ENCODE measurements at regions not wholly inside any gene's neighbourhood (a gene's known extent, or its start where the extent isn't known, plus 50 kb on each side); places are given as distances from the start of the nearest gene placed in this dataset.

DNA sequence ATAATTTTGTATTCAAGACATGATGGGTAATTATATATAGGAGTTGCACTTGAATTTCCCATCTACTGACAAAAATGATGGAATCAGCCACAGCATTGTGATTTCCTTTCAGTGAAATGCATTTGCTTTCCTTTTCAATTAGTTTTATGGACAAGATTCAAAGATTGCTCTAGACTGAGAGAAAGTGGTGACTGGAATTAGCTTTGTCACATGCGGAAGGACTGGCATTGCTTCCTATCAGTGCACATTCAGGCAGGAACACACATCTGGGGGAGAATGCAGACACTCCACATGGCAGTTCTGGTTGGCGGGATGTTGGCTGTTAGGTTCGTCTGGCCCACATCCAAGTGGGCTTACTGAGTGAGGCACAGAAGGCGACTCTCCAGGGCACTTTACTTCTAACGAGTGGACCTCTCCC is 399.3 kb upstream of the RGMA start:
- POLR2A ChIA-PET = no interaction called here
- intact Hi-C loops (cut with micrococcal nuclease) = no loop called here
- BruUV-seq (replicated peaks) = no TSS peak

More for the DNA sequence above, 399.3 kb upstream of the RGMA start:
- Histone ChIP-seq H3K9me3 (ENCODE audit: control insufficient read depth in 1 of 2, insufficient read depth in 1 of 2, low read depth in 1 of 2, low read length in 2 of 2) (no peaks in the 10 kb centered on the region), H3K79me2 (ENCODE audit: insufficient read depth, low read length) (no peaks in the 10 kb centered on the region), H3K4me1 (ENCODE audit: control insufficient read depth in 1 of 2, insufficient read depth in 2 of 2, low read length in 2 of 2) (no peaks in the 10 kb centered on the region), H2AFZ (ENCODE audit: low read depth, low read length, poor library complexity, severe bottlenecking) (no peak overlapping the region), H3K4me2 (ENCODE audit: low read length) (no peak overlapping the region), H3K4me3 (replicated peaks in 1 of 2; ENCODE audit: low read depth in 1 of 2, low read length in 2 of 2) (no peak overlapping the region), H3K36me3 (ENCODE audit: control insufficient read depth in 1 of 2, insufficient read depth in 2 of 2, low read length in 2 of 2) (no peaks in the 10 kb centered on the region), H4K20me1 (ENCODE audit: insufficient read depth) (no peaks in the 10 kb centered on the region; the same call in 1 of the 2 replicates), H3K9me2 (ENCODE audit: insufficient read depth) (no peaks in the 10 kb centered on the region), H3K27ac (ENCODE audit: low read depth, low read length) (no peak overlapping the region), H3K9ac (ENCODE audit: low read length) (no peak overlapping the region), H3K27me3 (ENCODE audit: insufficient read depth, low read length) (0 out of 2 replicates have a peak, but pooled peaks cover 5% of the 10 kb centered on the region)
- CTCF ChIA-PET = no interaction called here
- no peak for TF ChIP-seq EZH2 (IDR thresholded peaks at IDR 0.05)
- TF ChIP-seq CEBPB (IDR thresholded peaks at IDR 0.05; ENCODE audit: low read depth) = no peak
- TF ChIP-seq, protein P1, sequence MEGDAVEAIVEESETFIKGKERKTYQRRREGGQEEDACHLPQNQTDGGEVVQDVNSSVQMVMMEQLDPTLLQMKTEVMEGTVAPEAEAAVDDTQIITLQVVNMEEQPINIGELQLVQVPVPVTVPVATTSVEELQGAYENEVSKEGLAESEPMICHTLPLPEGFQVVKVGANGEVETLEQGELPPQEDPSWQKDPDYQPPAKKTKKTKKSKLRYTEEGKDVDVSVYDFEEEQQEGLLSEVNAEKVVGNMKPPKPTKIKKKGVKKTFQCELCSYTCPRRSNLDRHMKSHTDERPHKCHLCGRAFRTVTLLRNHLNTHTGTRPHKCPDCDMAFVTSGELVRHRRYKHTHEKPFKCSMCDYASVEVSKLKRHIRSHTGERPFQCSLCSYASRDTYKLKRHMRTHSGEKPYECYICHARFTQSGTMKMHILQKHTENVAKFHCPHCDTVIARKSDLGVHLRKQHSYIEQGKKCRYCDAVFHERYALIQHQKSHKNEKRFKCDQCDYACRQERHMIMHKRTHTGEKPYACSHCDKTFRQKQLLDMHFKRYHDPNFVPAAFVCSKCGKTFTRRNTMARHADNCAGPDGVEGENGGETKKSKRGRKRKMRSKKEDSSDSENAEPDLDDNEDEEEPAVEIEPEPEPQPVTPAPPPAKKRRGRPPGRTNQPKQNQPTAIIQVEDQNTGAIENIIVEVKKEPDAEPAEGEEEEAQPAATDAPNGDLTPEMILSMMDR (IDR thresholded peaks at IDR 0.05 in 2 of 3, conservative IDR thresholded peaks at IDR 0.05 in 1 of 3; ENCODE audit: borderline replicate concordance in 1 of 3, insufficient read depth in 1 of 3, low read depth in 2 of 3, low read length in 2 of 3) = no peak
- no peak for TF ChIP-seq EZH2phosphoT487 (IDR thresholded peaks at IDR 0.05; ENCODE audit: borderline replicate concordance)
- no peak for TF ChIP-seq YY1 (IDR thresholded peaks at IDR 0.05; ENCODE audit: extremely low read depth, insufficient replicate concordance, low read depth, low read length)
- TF ChIP-seq JUND (IDR thresholded peaks at IDR 0.05) = no peak
- no peak for TF ChIP-seq SRF (IDR thresholded peaks at IDR 0.05; ENCODE audit: low read depth)
- TF ChIP-seq, protein P2, sequence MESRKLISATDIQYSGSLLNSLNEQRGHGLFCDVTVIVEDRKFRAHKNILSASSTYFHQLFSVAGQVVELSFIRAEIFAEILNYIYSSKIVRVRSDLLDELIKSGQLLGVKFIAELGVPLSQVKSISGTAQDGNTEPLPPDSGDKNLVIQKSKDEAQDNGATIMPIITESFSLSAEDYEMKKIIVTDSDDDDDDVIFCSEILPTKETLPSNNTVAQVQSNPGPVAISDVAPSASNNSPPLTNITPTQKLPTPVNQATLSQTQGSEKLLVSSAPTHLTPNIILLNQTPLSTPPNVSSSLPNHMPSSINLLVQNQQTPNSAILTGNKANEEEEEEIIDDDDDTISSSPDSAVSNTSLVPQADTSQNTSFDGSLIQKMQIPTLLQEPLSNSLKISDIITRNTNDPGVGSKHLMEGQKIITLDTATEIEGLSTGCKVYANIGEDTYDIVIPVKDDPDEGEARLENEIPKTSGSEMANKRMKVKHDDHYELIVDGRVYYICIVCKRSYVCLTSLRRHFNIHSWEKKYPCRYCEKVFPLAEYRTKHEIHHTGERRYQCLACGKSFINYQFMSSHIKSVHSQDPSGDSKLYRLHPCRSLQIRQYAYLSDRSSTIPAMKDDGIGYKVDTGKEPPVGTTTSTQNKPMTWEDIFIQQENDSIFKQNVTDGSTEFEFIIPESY (IDR thresholded peaks at IDR 0.05; ENCODE audit: extremely low read depth, insufficient replicate concordance, low read length) = no peak
- no peak for TF ChIP-seq SIN3A (IDR thresholded peaks at IDR 0.05; ENCODE audit: low read depth)
- TF ChIP-seq, protein P3, sequence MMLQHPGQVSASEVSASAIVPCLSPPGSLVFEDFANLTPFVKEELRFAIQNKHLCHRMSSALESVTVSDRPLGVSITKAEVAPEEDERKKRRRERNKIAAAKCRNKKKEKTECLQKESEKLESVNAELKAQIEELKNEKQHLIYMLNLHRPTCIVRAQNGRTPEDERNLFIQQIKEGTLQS (IDR thresholded peaks at IDR 0.05) = no peak
- TF ChIP-seq TCF7L2 (IDR thresholded peaks at IDR 0.05; ENCODE audit: borderline replicate concordance, extremely low read depth, insufficient read depth, insufficient read length) = no peak
- no peak for TF ChIP-seq ZFX (IDR thresholded peaks at IDR 0.05)
- no peak for TF ChIP-seq FOSL1 (IDR thresholded peaks at IDR 0.05; ENCODE audit: low read depth)
- TF ChIP-seq POLR2A (IDR thresholded peaks at IDR 0.05; ENCODE audit: borderline replicate concordance, extremely low read depth, insufficient read depth, insufficient read length) = no peak
- no peak for TF ChIP-seq POLR2AphosphoS5 (IDR thresholded peaks at IDR 0.05; ENCODE audit: low read depth, low read length)
- ATAC-seq (no peak), DNase-seq (ENCODE audit: low read depth, low spot score) (no peak)
- RAD21 ChIA-PET (ENCODE audit: low non-redundant PET in 1 of 2, low total read pairs in 2 of 2, uncharacterized antibody in 2 of 2, unreplicated experiment in 2 of 2) = no interaction called here
